ENCODE measurements at regions not wholly inside any gene's neighbourhood (a gene's known extent, or its start where the extent isn't known, plus 50 kb on each side); places are given as distances from the start of the nearest gene placed in this dataset.

DNA sequence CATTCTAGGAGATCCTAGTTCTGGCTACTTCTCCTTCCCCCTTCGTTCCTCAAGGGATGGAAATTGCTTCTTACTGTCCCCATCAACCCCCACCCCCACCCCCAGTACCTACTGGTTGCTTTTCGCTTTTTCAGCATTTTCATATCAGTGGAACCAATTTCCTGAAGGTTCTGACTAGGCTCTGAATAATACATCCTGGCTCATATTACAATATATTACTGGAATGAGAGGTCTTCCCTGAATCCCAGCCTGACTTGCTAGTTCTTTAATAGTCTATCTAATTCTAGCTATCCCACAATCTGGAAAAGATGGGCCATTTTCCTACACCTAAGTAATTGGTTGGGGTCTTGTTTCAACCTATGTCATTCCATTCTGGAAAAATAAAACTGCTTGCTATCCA, 207.4 kb downstream of the COG6 start:
- TF ChIP-seq EZH2phosphoT487 (IDR thresholded peaks at IDR 0.05; ENCODE audit: borderline replicate concordance, low read depth, low read length) = no peak
- TF ChIP-seq CTCF (conservative IDR thresholded peaks at IDR 0.05; ENCODE audit: low read length) = no peak
- Histone ChIP-seq H3K27ac (ENCODE audit: low read depth, low read length, poor library complexity, severe bottlenecking) (no peak overlapping the region), H3K4me3 (ENCODE audit: low read depth, low read length, poor library complexity, severe bottlenecking) (no peak overlapping the region), H3K4me2 (ENCODE audit: low read length) (no peak overlapping the region), H3K79me2 (ENCODE audit: insufficient read depth, low read depth, low read length) (no peaks in the 10 kb centered on the region), H2AFZ (ENCODE audit: low read length) (no peak overlapping the region), H3K9me2 (ENCODE audit: insufficient read depth, low read length) (no peaks in the 10 kb centered on the region), H4K20me1 (ENCODE audit: insufficient read depth, low read length) (no peaks in the 10 kb centered on the region), H3K9me3 (ENCODE audit: low read length) (no peaks in the 10 kb centered on the region), H3K36me3 (ENCODE audit: insufficient read depth, low read length) (no peaks in the 10 kb centered on the region), H3K4me1 (ENCODE audit: insufficient read depth, low read length, poor library complexity, severe bottlenecking) (no peaks in the 10 kb centered on the region)
- intact Hi-C loops (cut with micrococcal nuclease; ENCODE audit: unreplicated experiment) = no loop called here
- POLR2A ChIA-PET = no interaction called here
- no TSS peak for BruUV-seq (replicated peaks)
- no peak for DNase-seq (ENCODE audit: low spot score)
- CTCF ChIA-PET (ENCODE audit: unreplicated experiment) = no interaction called here

GRCh38 chr13:39864221-39864620, 208.8 kb downstream of the COG6 start:
- Histone ChIP-seq H3K4me2 (ENCODE audit: low read length) (no peak overlapping the region), H3K4me3 (ENCODE audit: low read depth, low read length, poor library complexity, severe bottlenecking) (no peak overlapping the region), H2AFZ (ENCODE audit: low read length) (no peak overlapping the region), H3K27ac (ENCODE audit: low read depth, low read length, poor library complexity, severe bottlenecking) (no peak overlapping the region), H3K4me1 (ENCODE audit: insufficient read depth, low read length, poor library complexity, severe bottlenecking) (no peaks in the 10 kb centered on the region), H3K9me3 (ENCODE audit: low read length) (no peaks in the 10 kb centered on the region), H4K20me1 (ENCODE audit: insufficient read depth, low read length) (no peaks in the 10 kb centered on the region), H3K9me2 (ENCODE audit: insufficient read depth, low read length) (no peaks in the 10 kb centered on the region), H3K36me3 (ENCODE audit: insufficient read depth, low read length) (no peaks in the 10 kb centered on the region), H3K79me2 (ENCODE audit: insufficient read depth, low read depth, low read length) (no peaks in the 10 kb centered on the region)
- intact Hi-C loops (cut with micrococcal nuclease; ENCODE audit: unreplicated experiment) = no loop called here
- DNase-seq (ENCODE audit: low spot score) = no peak
- no TSS peak for BruUV-seq (replicated peaks)
- TF ChIP-seq CTCF (conservative IDR thresholded peaks at IDR 0.05; ENCODE audit: low read length) (no peak), EZH2phosphoT487 (IDR thresholded peaks at IDR 0.05; ENCODE audit: borderline replicate concordance, low read depth, low read length) (no peak)
- ChIA-PET CTCF (ENCODE audit: unreplicated experiment) (no interaction called here), POLR2A (no interaction called here)

DNA sequence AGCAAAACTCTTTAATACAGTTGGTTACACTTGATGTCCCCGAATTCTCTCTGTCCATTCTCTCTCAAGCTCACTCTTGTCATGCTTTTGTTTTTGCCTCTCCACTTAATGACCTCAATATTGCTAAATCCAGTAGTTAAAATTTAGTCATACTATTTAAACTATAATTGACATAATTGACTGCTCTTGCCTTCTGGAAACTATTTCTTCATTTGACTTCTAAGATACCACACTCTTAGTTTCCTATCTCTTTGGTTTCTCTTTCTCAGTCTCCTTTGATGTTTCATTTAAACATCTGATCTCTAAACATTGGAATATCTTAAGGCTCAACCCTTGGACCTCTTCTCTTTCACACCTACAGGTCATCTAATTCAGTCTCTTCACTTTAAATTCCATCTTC, 211.3 kb downstream of the COG6 start:
- intact Hi-C loops (cut with micrococcal nuclease; ENCODE audit: unreplicated experiment) = no loop called here
- no peaks in the 10 kb centered on the region for H3K4me1 ChIP-seq (ENCODE audit: insufficient read depth, low read length, poor library complexity, severe bottlenecking)
- H3K79me2 ChIP-seq (ENCODE audit: insufficient read depth, low read depth, low read length) = no peaks in the 10 kb centered on the region
- no peak overlapping the region for H3K27ac ChIP-seq (ENCODE audit: low read depth, low read length, poor library complexity, severe bottlenecking)
- no peak for DNase-seq (ENCODE audit: low spot score)
- H4K20me1 ChIP-seq (ENCODE audit: insufficient read depth, low read length) = no peaks in the 10 kb centered on the region
- no TSS peak for BruUV-seq (replicated peaks)
- CTCF ChIA-PET (ENCODE audit: unreplicated experiment) = no interaction called here
- H2AFZ ChIP-seq (ENCODE audit: low read length) = no peak overlapping the region
- H3K9me3 ChIP-seq (ENCODE audit: low read length) = no peaks in the 10 kb centered on the region
- H3K9me2 ChIP-seq (ENCODE audit: insufficient read depth, low read length) = no peaks in the 10 kb centered on the region
- no peaks in the 10 kb centered on the region for H3K36me3 ChIP-seq (ENCODE audit: insufficient read depth, low read length)
- TF ChIP-seq CTCF (conservative IDR thresholded peaks at IDR 0.05; ENCODE audit: low read length) = no peak
- no peak for TF ChIP-seq EZH2phosphoT487 (IDR thresholded peaks at IDR 0.05; ENCODE audit: borderline replicate concordance, low read depth, low read length)
- H3K4me2 ChIP-seq (ENCODE audit: low read length) = no peak overlapping the region
- H3K4me3 ChIP-seq (ENCODE audit: low read depth, low read length, poor library complexity, severe bottlenecking) = no peak overlapping the region
- POLR2A ChIA-PET = interaction anchor here (0.6 to 1.0 kb wide), 2 partner anchors 11 to 17 kb away, joined by 3 to 5 read pairs; no protein-coding TSS in a partner anchor
